AG10803 (cell line): ENCODE measurements at regions not wholly inside any gene's neighbourhood (a gene's known extent, or its start where the extent isn't known, plus 50 kb on each side); places are given as distances from the start of the nearest gene placed in this dataset.

Experiments
- DNase-seq: peaks from one replicate; pipeline ENCODE4 v3.0.0; 2010; ENCODE audit warnings: low read depth
- H3K4me3 ChIP-seq: 2 replicates; pipeline ENCODE4 v1.5.1; 2011; ENCODE audit warnings: mild to moderate bottlenecking, low read length, control low read depth
- TF ChIP-seq, protein P1 (sequence below): conservative IDR thresholded peaks from 2 replicates; pipeline ENCODE4 v1.5.1; 2011; ENCODE audit warnings: mild to moderate bottlenecking, low read length, control low read depth, inconsistent platforms

DNA sequence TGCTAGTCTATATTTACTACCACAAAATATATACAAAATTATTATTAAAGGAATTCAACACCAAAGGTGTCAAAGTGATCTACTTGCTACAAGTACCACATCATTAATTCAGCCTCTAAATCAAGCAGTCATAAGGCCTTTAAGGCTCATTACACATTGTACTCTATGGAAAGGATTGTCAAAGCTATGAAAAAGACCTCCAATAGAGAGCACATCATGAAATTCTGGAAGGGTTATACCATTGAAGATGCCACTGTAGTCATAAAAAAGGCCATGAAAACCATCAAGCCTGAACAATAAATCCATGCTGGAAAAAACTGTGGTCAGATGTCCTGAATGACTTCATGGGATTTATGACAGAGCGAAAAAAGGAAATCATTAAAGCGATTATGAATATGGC, 708.0 kb upstream of the FAM174A start:
- no peak for DNase-seq
- TF ChIP-seq, protein P1, sequence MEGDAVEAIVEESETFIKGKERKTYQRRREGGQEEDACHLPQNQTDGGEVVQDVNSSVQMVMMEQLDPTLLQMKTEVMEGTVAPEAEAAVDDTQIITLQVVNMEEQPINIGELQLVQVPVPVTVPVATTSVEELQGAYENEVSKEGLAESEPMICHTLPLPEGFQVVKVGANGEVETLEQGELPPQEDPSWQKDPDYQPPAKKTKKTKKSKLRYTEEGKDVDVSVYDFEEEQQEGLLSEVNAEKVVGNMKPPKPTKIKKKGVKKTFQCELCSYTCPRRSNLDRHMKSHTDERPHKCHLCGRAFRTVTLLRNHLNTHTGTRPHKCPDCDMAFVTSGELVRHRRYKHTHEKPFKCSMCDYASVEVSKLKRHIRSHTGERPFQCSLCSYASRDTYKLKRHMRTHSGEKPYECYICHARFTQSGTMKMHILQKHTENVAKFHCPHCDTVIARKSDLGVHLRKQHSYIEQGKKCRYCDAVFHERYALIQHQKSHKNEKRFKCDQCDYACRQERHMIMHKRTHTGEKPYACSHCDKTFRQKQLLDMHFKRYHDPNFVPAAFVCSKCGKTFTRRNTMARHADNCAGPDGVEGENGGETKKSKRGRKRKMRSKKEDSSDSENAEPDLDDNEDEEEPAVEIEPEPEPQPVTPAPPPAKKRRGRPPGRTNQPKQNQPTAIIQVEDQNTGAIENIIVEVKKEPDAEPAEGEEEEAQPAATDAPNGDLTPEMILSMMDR, result no peak
- H3K4me3 ChIP-seq, result no peak overlapping the region

DNA sequence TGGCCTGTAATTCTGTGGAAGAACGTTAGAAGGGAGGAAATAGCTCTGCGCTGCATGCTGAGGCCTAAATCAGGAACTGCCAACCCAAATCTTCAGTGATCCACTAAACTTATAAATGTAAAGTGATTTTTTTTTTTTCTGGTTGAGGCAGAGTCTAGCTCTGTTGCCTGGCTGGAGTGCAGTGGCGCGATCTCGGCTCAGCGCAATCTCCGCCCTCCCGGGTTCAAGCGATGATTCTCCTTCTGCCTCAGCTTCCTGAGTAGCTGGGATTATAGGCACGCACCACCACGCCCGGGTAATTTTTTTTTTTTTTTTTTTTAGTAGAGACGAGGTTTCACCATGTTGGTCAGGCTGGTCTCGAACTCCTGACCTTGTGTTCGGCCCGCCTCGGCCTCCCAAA, 717.4 kb upstream of the FAM174A start:
- H3K4me3 ChIP-seq, result no peak overlapping the region
- no peak for DNase-seq
- TF ChIP-seq, protein P1, result no peak

DNA sequence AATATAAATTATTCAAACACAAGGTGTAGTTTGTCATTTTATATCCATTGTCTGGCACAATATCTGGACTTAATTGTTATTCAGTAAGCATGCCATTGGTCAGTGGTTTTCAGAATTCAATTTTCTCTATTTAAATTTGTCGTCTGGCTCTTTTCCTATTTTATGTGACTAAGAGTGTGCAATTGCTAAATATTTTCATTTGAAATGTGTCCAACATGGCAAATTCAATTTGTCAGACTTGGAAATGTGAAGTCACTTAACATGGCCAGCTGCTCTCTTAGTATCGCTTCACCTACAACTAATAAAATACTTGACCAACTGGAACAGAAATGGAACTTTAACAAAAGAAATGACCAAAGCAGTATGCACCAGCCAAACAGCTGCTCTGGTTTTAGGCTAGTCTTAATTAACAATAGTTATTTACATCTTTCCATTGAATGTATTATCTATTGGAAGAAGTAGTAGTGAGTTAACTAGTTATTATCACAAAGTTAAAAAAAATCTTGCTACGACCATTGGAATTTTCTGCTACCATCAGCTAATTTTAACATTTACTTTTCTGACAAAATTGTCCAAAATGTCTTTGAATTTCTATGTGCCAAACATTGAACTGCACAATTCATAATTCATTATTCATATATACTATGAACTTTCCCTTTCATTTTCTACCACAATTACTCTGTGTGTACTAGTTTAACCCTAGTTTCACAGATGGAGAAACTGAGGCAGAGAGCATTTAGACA, 720.7 kb upstream of the FAM174A start:
- no peak overlapping the region for H3K4me3 ChIP-seq
- TF ChIP-seq, protein P1, result no peak
- DNase-seq, result no peak

DNA sequence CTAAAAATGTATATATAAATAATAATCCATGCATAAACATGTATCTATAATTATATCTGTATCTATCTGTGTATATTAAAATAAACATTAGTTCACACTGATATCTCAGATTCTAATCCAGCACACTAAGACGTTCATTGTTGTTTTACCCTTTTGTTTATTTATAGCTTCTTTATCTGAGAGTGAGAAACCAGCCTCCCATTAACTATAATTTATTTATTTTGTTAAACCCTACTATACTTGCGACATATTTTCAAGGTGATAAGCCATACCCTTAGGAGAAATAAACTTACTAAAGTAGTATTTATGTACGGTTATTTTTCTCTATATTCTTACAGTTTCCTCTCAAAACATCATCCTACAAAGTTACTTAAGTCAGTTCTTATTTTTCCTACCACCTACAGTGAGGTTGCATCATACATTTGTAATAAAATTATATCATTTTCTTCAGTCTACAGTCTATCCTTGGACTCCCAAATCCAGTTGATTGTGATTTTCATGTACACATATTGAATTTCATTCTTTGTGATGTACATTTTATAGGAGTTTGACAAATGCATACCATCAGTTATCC, 726.4 kb upstream of the FAM174A start:
- TF ChIP-seq, protein P1, result no peak

DNA sequence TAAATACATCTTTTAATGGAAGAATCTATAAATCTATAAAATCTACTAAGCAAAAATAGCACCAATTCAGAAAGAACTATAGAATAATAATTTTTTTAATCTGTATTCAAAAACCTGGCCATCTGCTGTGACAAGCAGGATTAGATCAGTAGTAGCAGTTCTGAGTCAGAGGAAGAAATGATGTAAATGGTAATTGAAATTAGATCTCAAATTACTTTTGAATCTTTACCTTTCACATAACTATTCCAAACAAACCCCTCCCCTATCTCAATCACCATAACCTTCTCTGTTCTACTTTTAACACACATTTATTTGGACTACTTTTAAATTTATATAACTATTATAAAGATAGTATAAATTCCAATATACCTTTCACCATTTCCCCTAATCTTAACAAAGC, 727.8 kb upstream of the FAM174A start:
- H3K4me3 ChIP-seq, result no peak overlapping the region
- no peak for DNase-seq
- TF ChIP-seq, protein P1, result no peak

More for the DNA sequence above, 726.4 kb upstream of the FAM174A start:
- DNase-seq, result no peak
- no peak overlapping the region for H3K4me3 ChIP-seq

DNA sequence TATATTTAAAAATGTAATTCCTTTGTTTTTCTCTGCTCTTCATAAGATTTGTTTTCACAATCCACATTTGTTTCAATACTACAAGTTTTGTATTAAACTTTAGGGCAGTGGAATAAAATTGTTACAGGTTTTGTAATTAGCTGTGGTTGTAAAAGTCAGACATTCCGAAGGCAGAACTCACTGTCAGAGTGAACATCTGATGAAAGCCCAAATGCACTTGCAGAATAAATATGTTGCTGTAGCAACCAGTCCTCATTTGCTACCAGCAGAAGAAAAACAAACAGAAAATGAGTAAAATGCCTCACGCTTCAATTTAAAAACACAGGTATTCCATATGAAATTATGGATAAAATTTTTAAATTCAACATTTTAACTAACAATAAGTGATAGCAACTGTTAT, 740.1 kb upstream of the FAM174A start:
- no peak for DNase-seq
- H3K4me3 ChIP-seq, result no peak overlapping the region
- TF ChIP-seq, protein P1, result no peak

DNA sequence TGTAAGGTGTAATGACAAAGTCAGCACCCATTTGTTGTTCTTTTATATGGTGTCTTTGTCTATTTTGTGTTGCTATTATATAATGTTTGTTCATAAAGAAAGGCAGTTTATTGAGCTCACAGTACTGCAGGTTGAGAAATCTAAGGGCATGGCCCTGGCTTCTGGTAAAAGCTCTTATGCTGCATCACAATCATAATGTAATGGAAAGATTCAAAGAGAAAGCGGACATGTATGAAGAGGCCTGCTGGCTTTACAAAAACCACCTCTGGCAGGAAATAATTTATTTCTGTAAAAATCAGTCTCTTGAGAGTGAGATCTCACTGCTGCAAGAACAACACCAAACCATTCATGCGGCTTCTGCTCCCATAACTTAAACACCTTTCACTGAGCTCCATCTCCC, 746.7 kb upstream of the FAM174A start:
- DNase-seq, result no peak
- TF ChIP-seq, protein P1, result no peak
- no peak overlapping the region for H3K4me3 ChIP-seq
